PC-3 (cell line): ENCODE measurements at regions not wholly inside any gene's neighbourhood (a gene's known extent, or its start where the extent isn't known, plus 50 kb on each side); places are given as distances from the start of the nearest gene placed in this dataset.

Source experiments
- ATAC-seq: fragments of 200-7000 bp; cut with Tn5 transposase; 2 replicates; pipeline ENCODE4 v1.9.1; 2020; ENCODE audit warnings: mild to moderate bottlenecking, moderate library complexity
- BruUV-seq: library from RNA; stranded (reverse); fragments of 400-500 nt; replicated peaks from 2 replicates; lab custom pipeline; 2021; lab: Mats Ljungman, UMichigan
- CTCF ChIA-PET: fragments of 300-600 bp; sonication (Branson Sonifier 250); formaldehyde crosslinking; loops from one replicate; lab custom pipeline; 2022; ENCODE audit warnings: antibody characterized with exemption; lab: Charles Lee
- POLR2A ChIA-PET: fragments of 300-600 bp; sonication (Branson Sonifier 250); formaldehyde crosslinking; loops from one replicate; lab custom pipeline; 2022; ENCODE audit warnings: antibody characterized with exemption; ENCODE audit not compliant: unreplicated experiment; lab: Charles Lee
- DNase-seq: peaks from one replicate; pipeline ENCODE4 v3.0.0-alpha.2; 2015
- H2AFZ ChIP-seq: fragments of 300-600 bp; sonication (generic); 2 replicates; pipeline ENCODE4 v1.6.0; 2016; ENCODE audit warnings: antibody characterized with exemption, low read length
- H3F3A ChIP-seq: fragments of 300-600 bp; sonication (generic); one replicate; pipeline ENCODE4 v1.6.0; 2017; ENCODE audit warnings: antibody characterized with exemption, low read length, control low read depth, mild to moderate bottlenecking; ENCODE audit not compliant: unreplicated experiment
- H3K27ac ChIP-seq: fragments of 300-600 bp; sonication (generic); 2 replicates; pipeline ENCODE4 v1.5.1; 2016; ENCODE audit warnings: mild to moderate bottlenecking, low read length
- H3K27me3 ChIP-seq: fragments of 300-600 bp; sonication (generic); 2 replicates; pipeline ENCODE4 v1.6.1; 2016; ENCODE audit warnings: low read length, mixed read lengths
- H3K36me3 ChIP-seq: fragments of 300-600 bp; sonication (generic); 2 replicates; pipeline ENCODE4 v1.6.1; 2016; ENCODE audit warnings: low read depth, mixed run types, low read length, mixed read lengths
- H3K4me1 ChIP-seq: fragments of 300-600 bp; sonication (generic); 2 replicates; pipeline ENCODE4 v1.5.1; 2016; ENCODE audit warnings: low read length; ENCODE audit not compliant: insufficient read depth
- H3K4me2 ChIP-seq: fragments of 300-600 bp; sonication (generic); 2 replicates; pipeline ENCODE4 v1.6.0; 2016; ENCODE audit warnings: low read length
- H3K4me3 ChIP-seq: fragments of 300-600 bp; sonication (generic); 2 replicates; pipeline ENCODE4 v1.5.1; 2016; ENCODE audit warnings: mild to moderate bottlenecking, low read length, mixed read lengths
- H3K79me2 ChIP-seq: fragments of 300-600 bp; sonication (generic); 2 replicates; pipeline ENCODE4 v1.6.1; 2017; ENCODE audit warnings: low read length, mixed read lengths
- H3K9ac ChIP-seq: fragments of 300-600 bp; sonication (generic); 2 replicates; pipeline ENCODE4 v1.6.0; 2016; ENCODE audit warnings: mild to moderate bottlenecking, low read length
- H3K9me2 ChIP-seq: fragments of 300-600 bp; sonication (generic); replicated peaks from 2 replicates; pipeline ENCODE4 v1.6.1; 2016; ENCODE audit warnings: mixed run types, low read length, mixed read lengths
- H3K9me3 ChIP-seq: fragments of 300-600 bp; sonication (generic); 2 replicates; pipeline ENCODE4 v1.6.1; 2016; ENCODE audit warnings: low read length, mixed read lengths
- H4K20me1 ChIP-seq: fragments of 300-600 bp; sonication (generic); 2 replicates; pipeline ENCODE4 v1.6.1; 2016; ENCODE audit warnings: low read length, mixed read lengths
- EZH2 ChIP-seq: fragments of 300-600 bp; sonication (generic); IDR thresholded peaks from one replicate; pipeline ENCODE4 v1.6.1; 2017; ENCODE audit warnings: antibody characterized with exemption, mild to moderate bottlenecking, low read length; ENCODE audit not compliant: unreplicated experiment
- EZH2phosphoT487 ChIP-seq: fragments of 300-600 bp; sonication (generic); IDR thresholded peaks from 2 replicates; pipeline ENCODE4 v1.6.1; 2018; ENCODE audit warnings: mild to moderate bottlenecking, antibody characterized with exemption, low read length, borderline replicate concordance
- intact Hi-C: fragments of 100-400 bp; cut with micrococcal nuclease; formaldehyde crosslinking; loops from 2 replicates; pipeline ENCODE4 v1.9.0; 2023
- TF ChIP-seq, protein P1 (sequence below): fragments of 300-600 bp; sonication (generic); conservative IDR thresholded peaks from 2 replicates; pipeline ENCODE4 v1.5.1; 2017; ENCODE audit warnings: antibody characterized with exemption, low read depth, mild to moderate bottlenecking, low read length

GRCh38 chr4:150001815-150002214, 76.4 kb upstream of the DCLK2 start:
- no peaks in the 10 kb centered on the region for H3K9me3 ChIP-seq
- H3F3A ChIP-seq, result no peaks in the 10 kb centered on the region
- no peaks in the 10 kb centered on the region for H4K20me1 ChIP-seq
- BruUV-seq, result no TSS peak
- DNase-seq (peak; percentile 24), ATAC-seq (no peak; the same call in 1 of the 2 replicates)
- POLR2A ChIA-PET, result no interaction called here
- no peaks in the 10 kb centered on the region for H3K9me2 ChIP-seq
- peaks cover 19% of the 10 kb centered on the region for H3K4me1 ChIP-seq
- no peak for TF ChIP-seq EZH2phosphoT487
- no peak for TF ChIP-seq EZH2
- TF ChIP-seq, protein P1, sequence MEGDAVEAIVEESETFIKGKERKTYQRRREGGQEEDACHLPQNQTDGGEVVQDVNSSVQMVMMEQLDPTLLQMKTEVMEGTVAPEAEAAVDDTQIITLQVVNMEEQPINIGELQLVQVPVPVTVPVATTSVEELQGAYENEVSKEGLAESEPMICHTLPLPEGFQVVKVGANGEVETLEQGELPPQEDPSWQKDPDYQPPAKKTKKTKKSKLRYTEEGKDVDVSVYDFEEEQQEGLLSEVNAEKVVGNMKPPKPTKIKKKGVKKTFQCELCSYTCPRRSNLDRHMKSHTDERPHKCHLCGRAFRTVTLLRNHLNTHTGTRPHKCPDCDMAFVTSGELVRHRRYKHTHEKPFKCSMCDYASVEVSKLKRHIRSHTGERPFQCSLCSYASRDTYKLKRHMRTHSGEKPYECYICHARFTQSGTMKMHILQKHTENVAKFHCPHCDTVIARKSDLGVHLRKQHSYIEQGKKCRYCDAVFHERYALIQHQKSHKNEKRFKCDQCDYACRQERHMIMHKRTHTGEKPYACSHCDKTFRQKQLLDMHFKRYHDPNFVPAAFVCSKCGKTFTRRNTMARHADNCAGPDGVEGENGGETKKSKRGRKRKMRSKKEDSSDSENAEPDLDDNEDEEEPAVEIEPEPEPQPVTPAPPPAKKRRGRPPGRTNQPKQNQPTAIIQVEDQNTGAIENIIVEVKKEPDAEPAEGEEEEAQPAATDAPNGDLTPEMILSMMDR, result no peak
- no peak overlapping the region for H3K4me3 ChIP-seq
- no peak overlapping the region for H3K4me2 ChIP-seq
- CTCF ChIA-PET, result interaction anchor here (1.4 kb wide), 1 partner anchor 215 kb away, joined by 3 read pairs; no protein-coding TSS in a partner anchor
- H3K36me3 ChIP-seq, result no peaks in the 10 kb centered on the region
- H3K79me2 ChIP-seq, result no peaks in the 10 kb centered on the region
- intact Hi-C loops, result no loop called here
- H3K27me3 ChIP-seq, result no peaks in the 10 kb centered on the region
- H3K9ac ChIP-seq, result no peak overlapping the region
- no peak overlapping the region for H2AFZ ChIP-seq
- no peak overlapping the region for H3K27ac ChIP-seq

- no peaks in the 10 kb centered on the region for H3K9me2 ChIP-seq
- ATAC-seq, result peak; percentile 14
- H3K4me2 ChIP-seq, result no peak overlapping the region
- no peaks in the 10 kb centered on the region for H3K36me3 ChIP-seq
- intact Hi-C loops, result no loop called here
- no peak for TF ChIP-seq EZH2
- no peak for TF ChIP-seq EZH2phosphoT487
- TF ChIP-seq, protein P1, result no peak
- no peak overlapping the region for H2AFZ ChIP-seq
- H3K27ac ChIP-seq, result no peak overlapping the region
- H3K27me3 ChIP-seq, result no peaks in the 10 kb centered on the region
- peak; percentile 14 for DNase-seq
- ChIA-PET CTCF (interaction anchor here (1.4 kb wide), 1 partner anchor 214 kb away, joined by 3 read pairs; no protein-coding TSS in a partner anchor), POLR2A (no interaction called here)
- H3F3A ChIP-seq, result no peaks in the 10 kb centered on the region
- H3K79me2 ChIP-seq, result no peaks in the 10 kb centered on the region
- H3K9ac ChIP-seq, result no peak overlapping the region
- no peak overlapping the region for H3K4me3 ChIP-seq
- no peaks in the 10 kb centered on the region for H3K9me3 ChIP-seq
- H3K4me1 ChIP-seq, result peaks cover 15% of the 10 kb centered on the region
- no peaks in the 10 kb centered on the region for H4K20me1 ChIP-seq
- no TSS peak for BruUV-seq
Observed at GRCh38 chr4:150002561-150002960, 75.7 kb upstream of the DCLK2 start.

DNA sequence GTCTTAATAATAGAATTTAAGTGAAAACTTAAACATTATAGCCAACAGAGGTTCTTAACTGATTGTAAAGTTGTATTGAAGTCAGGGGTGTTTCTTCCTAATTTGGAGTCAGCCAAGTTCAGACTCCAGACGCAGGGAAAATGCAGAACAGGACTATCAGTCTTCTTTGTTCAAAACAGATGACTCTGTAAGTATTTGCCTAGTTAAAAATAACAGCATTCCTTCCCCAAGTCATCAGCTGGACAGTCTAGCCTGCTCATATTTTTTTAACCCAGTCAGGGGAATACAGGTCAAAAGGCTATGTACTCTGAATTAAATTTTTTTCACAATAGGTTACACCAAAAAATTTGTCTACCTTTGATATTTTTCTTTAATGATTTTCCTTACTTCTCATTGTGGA, 73.8 kb upstream of the DCLK2 start:
- no peaks in the 10 kb centered on the region for H3K79me2 ChIP-seq
- TF ChIP-seq EZH2phosphoT487 (no peak), EZH2 (no peak)
- TF ChIP-seq, protein P1, result no peak
- no peak overlapping the region for H3K4me2 ChIP-seq
- H3K9me3 ChIP-seq, result no peaks in the 10 kb centered on the region
- no peak overlapping the region for H3K9ac ChIP-seq
- ChIA-PET POLR2A (no interaction called here), CTCF (interaction anchor here (0.7 kb wide), 1 partner anchor 276 kb away, joined by 3 read pairs; no protein-coding TSS in a partner anchor)
- DNase-seq (no peak), ATAC-seq (no peak)
- H3K9me2 ChIP-seq, result no peaks in the 10 kb centered on the region
- H3K4me3 ChIP-seq, result no peak overlapping the region
- no peaks in the 10 kb centered on the region for H3K27me3 ChIP-seq
- H3K27ac ChIP-seq, result no peak overlapping the region
- intact Hi-C loops, result no loop called here
- no peak overlapping the region for H2AFZ ChIP-seq
- H3K36me3 ChIP-seq, result no peaks in the 10 kb centered on the region
- BruUV-seq, result no TSS peak
- H4K20me1 ChIP-seq, result no peaks in the 10 kb centered on the region
- H3K4me1 ChIP-seq, result peaks cover 4% of the 10 kb centered on the region; the same call in 1 of the 2 replicates
- no peaks in the 10 kb centered on the region for H3F3A ChIP-seq
